HCT116 (cell line): ENCODE measurements at regions not wholly inside any gene's neighbourhood (a gene's known extent, or its start where the extent isn't known, plus 50 kb on each side); places are given as distances from the start of the nearest gene placed in this dataset.

Experiments
- ATAC-seq: fragments of 200-7000 bp; cut with Tn5 transposase; 2 replicates; pipeline ENCODE4 v1.9.1; 2020; ENCODE audit warnings: mild to moderate bottlenecking, moderate library complexity
- BruUV-seq: library from RNA; stranded (reverse); fragments of 400-500 nt; replicated peaks from 2 replicates; lab custom pipeline; 2021; lab: Mats Ljungman, UMichigan
- CTCF ChIA-PET: fragments of 300-600 bp; sonication (Branson Sonifier 250); formaldehyde crosslinking; loops from one replicate; lab custom pipeline; 2021; ENCODE audit warnings: antibody characterized with exemption; lab: Charles Lee
- POLR2A ChIA-PET: fragments of 300-600, 350-600 bp; sonication (Branson Sonifier 250); formaldehyde crosslinking; loops from one replicate; lab custom pipeline; 2021; ENCODE audit warnings: antibody characterized with exemption; lab: Charles Lee
- RAD21 ChIA-PET, 2 experiments: fragments of 300-600 bp; sonication (Branson Sonifier 250); formaldehyde crosslinking; loops; one replicate each; lab custom pipeline; 2023; ENCODE audit warnings: low total read pairs in 2 of 2; ENCODE audit not compliant: uncharacterized antibody in 2 of 2, unreplicated experiment in 2 of 2, low non-redundant PET in 1 of 2; lab: Charles Lee
- DNase-seq: peaks from one replicate; pipeline ENCODE4 v3.0.0-alpha.2; 2010; ENCODE audit warnings: low read depth, low spot score
- H2AFZ ChIP-seq: fragments of 200-600 bp; shearing (Covaris generic), sonication (generic); 2 replicates; pipeline ENCODE4 v1.6.1; 2017; ENCODE audit warnings: low read depth, mixed run types, mixed read lengths, antibody characterized with exemption, low read length; ENCODE audit not compliant: poor library complexity, severe bottlenecking
- H3K27ac ChIP-seq: 2 replicates; pipeline ENCODE4 v1.5.1; 2012; ENCODE audit warnings: low read depth, low read length
- H3K27me3 ChIP-seq: fragments of 200-600 bp; sonication (generic); 2 replicates; pipeline ENCODE4 v1.6.1; 2016; ENCODE audit warnings: mixed run types, low read length, mixed read lengths; ENCODE audit not compliant: insufficient read depth
- H3K36me3 ChIP-seq, 2 experiments: fragments of 200-500 bp in 1 of 2; fragments of 200-600 bp in 1 of 2; sonication (Bioruptor generic) in 1 of 2; sonication (generic) in 1 of 2; 2 replicates each; pipeline versions ENCODE4 v1.5.1 to v1.6.1; 2014 to 2016; ENCODE audit warnings: low read length in 2 of 2, inconsistent platforms in 1 of 2, mixed read lengths in 1 of 2, mixed run types in 1 of 2; ENCODE audit not compliant: insufficient read depth in 2 of 2, control insufficient read depth in 1 of 2
- H3K4me1 ChIP-seq, 2 experiments: fragments of 200-600 bp in 1 of 2; sonication (generic) in 1 of 2; 2 replicates each; pipeline versions ENCODE4 v1.5.1 to v1.6.1; 2012 to 2017; ENCODE audit warnings: low read length in 2 of 2, inconsistent platforms in 1 of 2, mild to moderate bottlenecking in 1 of 2, mixed read lengths in 1 of 2, mixed run types in 1 of 2, moderate library complexity in 1 of 2; ENCODE audit not compliant: insufficient read depth in 2 of 2, control insufficient read depth in 1 of 2
- H3K4me2 ChIP-seq: fragments of 200-600 bp; sonication (generic); 2 replicates; pipeline ENCODE4 v1.6.1; 2017; ENCODE audit warnings: mixed run types, low read length, mixed read lengths
- H3K4me3 ChIP-seq, 2 experiments: fragments of 200-600 bp in 1 of 2; sonication (generic) in 1 of 2; replicated peaks in 1 of 2; 2 replicates each; pipeline ENCODE4 v1.5.1; 2011 to 2016; ENCODE audit warnings: low read length in 2 of 2, control low read depth in 1 of 2, low read depth in 1 of 2, mild to moderate bottlenecking in 1 of 2, mixed read lengths in 1 of 2, mixed run types in 1 of 2
- H3K79me2 ChIP-seq: fragments of 200-600 bp; sonication (generic); 2 replicates; pipeline ENCODE4 v1.6.1; 2017; ENCODE audit warnings: mild to moderate bottlenecking, mixed run types, low read length, moderate library complexity, mixed read lengths; ENCODE audit not compliant: insufficient read depth
- H3K9ac ChIP-seq: fragments of 200-600 bp; sonication (generic); 2 replicates; pipeline ENCODE4 v1.6.1; 2016; ENCODE audit warnings: low read length, mixed read lengths
- H3K9me2 ChIP-seq: fragments of 200-600 bp; sonication (generic), shearing (Covaris generic); 2 replicates; pipeline ENCODE4 v1.6.1; 2017; ENCODE audit warnings: mixed run types, mild to moderate bottlenecking, moderate library complexity; ENCODE audit not compliant: insufficient read depth
- H3K9me3 ChIP-seq, 2 experiments: fragments of 200-500 bp in 1 of 2; fragments of 200-600 bp in 1 of 2; sonication (Bioruptor generic) in 1 of 2; sonication (generic) in 1 of 2; 2 replicates each; pipeline ENCODE4 v1.6.1; 2014 to 2017; ENCODE audit warnings: low read length in 2 of 2, mixed read lengths in 2 of 2, inconsistent platforms in 1 of 2, low read depth in 1 of 2, mild to moderate bottlenecking in 1 of 2, mixed run types in 1 of 2, moderate library complexity in 1 of 2; ENCODE audit not compliant: control insufficient read depth in 1 of 2, insufficient read depth in 1 of 2
- H4K20me1 ChIP-seq: fragments of 200-600 bp; sonication (generic), shearing (Covaris generic); 2 replicates; pipeline ENCODE4 v1.6.1; 2017; ENCODE audit warnings: mixed run types, mild to moderate bottlenecking, moderate library complexity; ENCODE audit not compliant: insufficient read depth
- CEBPB ChIP-seq: IDR thresholded peaks from 2 replicates; pipeline ENCODE4 v1.6.1; 2012; ENCODE audit warnings: low read depth
- EGR1 ChIP-seq: IDR thresholded peaks from 2 replicates; pipeline ENCODE4 v1.6.1; 2012; ENCODE audit warnings: low read depth
- ELF1 ChIP-seq: IDR thresholded peaks from 2 replicates; pipeline ENCODE4 v1.6.1; 2012; ENCODE audit warnings: low read depth, borderline replicate concordance
- EZH2 ChIP-seq: fragments of 200-600 bp; sonication (generic); IDR thresholded peaks from 2 replicates; pipeline ENCODE4 v1.6.1; 2017; ENCODE audit warnings: antibody characterized with exemption, mixed run types
- EZH2phosphoT487 ChIP-seq: fragments of 200-600 bp; IDR thresholded peaks from 2 replicates; pipeline ENCODE4 v1.6.1; 2018; ENCODE audit warnings: antibody characterized with exemption, borderline replicate concordance
- FOSL1 ChIP-seq: IDR thresholded peaks from 2 replicates; pipeline ENCODE4 v1.6.1; 2012; ENCODE audit warnings: low read depth
- JUND ChIP-seq: IDR thresholded peaks from 2 replicates; pipeline ENCODE4 v1.6.1; 2012
- POLR2A ChIP-seq: IDR thresholded peaks from 2 replicates; pipeline ENCODE4 v1.7.0; 2011; ENCODE audit warnings: borderline replicate concordance; ENCODE audit not compliant: insufficient read depth, insufficient read length; ENCODE audit errors: extremely low read depth
- RAD21 ChIP-seq: IDR thresholded peaks from 2 replicates; pipeline ENCODE4 v1.6.1; 2012; ENCODE audit warnings: low read depth, mild to moderate bottlenecking
- SIN3A ChIP-seq: IDR thresholded peaks from 2 replicates; pipeline ENCODE4 v1.6.1; 2012; ENCODE audit warnings: low read depth
- SP1 ChIP-seq: IDR thresholded peaks from 2 replicates; pipeline ENCODE4 v1.6.1; 2012; ENCODE audit warnings: low read depth
- TCF7L2 ChIP-seq: IDR thresholded peaks from 2 replicates; pipeline ENCODE4 v1.7.0; 2011; ENCODE audit warnings: borderline replicate concordance, inconsistent platforms; ENCODE audit not compliant: insufficient read depth, insufficient read length; ENCODE audit errors: extremely low read depth
- YY1 ChIP-seq: IDR thresholded peaks from 2 replicates; pipeline ENCODE4 v1.6.1; 2011; ENCODE audit warnings: low read length, low read depth, moderate library complexity, mild to moderate bottlenecking; ENCODE audit not compliant: insufficient replicate concordance; ENCODE audit errors: extremely low read depth
- ZFX ChIP-seq: fragments of 450-650 bp; IDR thresholded peaks from 2 replicates; pipeline ENCODE4 v1.6.1; 2017
- ZNF274 ChIP-seq: fragments of 200-500 bp; sonication (Bioruptor generic); IDR thresholded peaks from 2 replicates; pipeline ENCODE4 v1.6.1; 2014; ENCODE audit warnings: mild to moderate bottlenecking, low read depth, low read length, inconsistent platforms
- intact Hi-C: fragments of 100-400 bp; cut with micrococcal nuclease; formaldehyde crosslinking; loops from 2 replicates; pipeline ENCODE4 v1.10.0; 2022
- TF ChIP-seq, protein P1 (sequence below), 3 experiments: fragments of 200-600 bp in 1 of 3; sonication (generic) in 1 of 3; IDR thresholded peaks in 2 of 3; conservative IDR thresholded peaks in 1 of 3; 2 replicates each; pipeline ENCODE4 v1.5.1; 2012 to 2017; ENCODE audit warnings: low read depth in 2 of 3, low read length in 2 of 3, antibody characterized with exemption in 1 of 3, borderline replicate concordance in 1 of 3, control low read depth in 1 of 3, mild to moderate bottlenecking in 1 of 3, mixed read lengths in 1 of 3, mixed run types in 1 of 3, moderate library complexity in 1 of 3; ENCODE audit not compliant: insufficient read depth in 1 of 3
- TF ChIP-seq, protein P2 (sequence below): IDR thresholded peaks from 2 replicates; pipeline ENCODE4 v1.6.1; 2012; ENCODE audit warnings: low read depth

GRCh38 chr3:55235416-55235815, 251.7 kb downstream of the WNT5A start:
- no peak for DNase-seq

More at GRCh38 chr3:55235416-55235815, 251.7 kb downstream of the WNT5A start:
- H3K9ac ChIP-seq: no peak overlapping the region
- ATAC-seq: no peak
- H3K4me3 ChIP-seq: no peak overlapping the region
- RAD21 ChIA-PET: no interaction called here
- intact Hi-C loops: no loop called here
- CTCF ChIA-PET: no interaction called here
- no peak for TF ChIP-seq ZFX
- TF ChIP-seq JUND: no peak
- no peak for TF ChIP-seq POLR2A
- no peak for TF ChIP-seq SIN3A
- TF ChIP-seq, protein P1, sequence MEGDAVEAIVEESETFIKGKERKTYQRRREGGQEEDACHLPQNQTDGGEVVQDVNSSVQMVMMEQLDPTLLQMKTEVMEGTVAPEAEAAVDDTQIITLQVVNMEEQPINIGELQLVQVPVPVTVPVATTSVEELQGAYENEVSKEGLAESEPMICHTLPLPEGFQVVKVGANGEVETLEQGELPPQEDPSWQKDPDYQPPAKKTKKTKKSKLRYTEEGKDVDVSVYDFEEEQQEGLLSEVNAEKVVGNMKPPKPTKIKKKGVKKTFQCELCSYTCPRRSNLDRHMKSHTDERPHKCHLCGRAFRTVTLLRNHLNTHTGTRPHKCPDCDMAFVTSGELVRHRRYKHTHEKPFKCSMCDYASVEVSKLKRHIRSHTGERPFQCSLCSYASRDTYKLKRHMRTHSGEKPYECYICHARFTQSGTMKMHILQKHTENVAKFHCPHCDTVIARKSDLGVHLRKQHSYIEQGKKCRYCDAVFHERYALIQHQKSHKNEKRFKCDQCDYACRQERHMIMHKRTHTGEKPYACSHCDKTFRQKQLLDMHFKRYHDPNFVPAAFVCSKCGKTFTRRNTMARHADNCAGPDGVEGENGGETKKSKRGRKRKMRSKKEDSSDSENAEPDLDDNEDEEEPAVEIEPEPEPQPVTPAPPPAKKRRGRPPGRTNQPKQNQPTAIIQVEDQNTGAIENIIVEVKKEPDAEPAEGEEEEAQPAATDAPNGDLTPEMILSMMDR (IDR thresholded peaks at IDR 0.05 in 2 of 3, conservative IDR thresholded peaks at IDR 0.05 in 1 of 3; ENCODE audit: borderline replicate concordance in 1 of 3, insufficient read depth in 1 of 3, low read depth in 2 of 3, low read length in 2 of 3): no peak
- no peak for TF ChIP-seq CEBPB
- no peak for TF ChIP-seq SP1
- no peak for TF ChIP-seq EZH2
- TF ChIP-seq, protein P2, sequence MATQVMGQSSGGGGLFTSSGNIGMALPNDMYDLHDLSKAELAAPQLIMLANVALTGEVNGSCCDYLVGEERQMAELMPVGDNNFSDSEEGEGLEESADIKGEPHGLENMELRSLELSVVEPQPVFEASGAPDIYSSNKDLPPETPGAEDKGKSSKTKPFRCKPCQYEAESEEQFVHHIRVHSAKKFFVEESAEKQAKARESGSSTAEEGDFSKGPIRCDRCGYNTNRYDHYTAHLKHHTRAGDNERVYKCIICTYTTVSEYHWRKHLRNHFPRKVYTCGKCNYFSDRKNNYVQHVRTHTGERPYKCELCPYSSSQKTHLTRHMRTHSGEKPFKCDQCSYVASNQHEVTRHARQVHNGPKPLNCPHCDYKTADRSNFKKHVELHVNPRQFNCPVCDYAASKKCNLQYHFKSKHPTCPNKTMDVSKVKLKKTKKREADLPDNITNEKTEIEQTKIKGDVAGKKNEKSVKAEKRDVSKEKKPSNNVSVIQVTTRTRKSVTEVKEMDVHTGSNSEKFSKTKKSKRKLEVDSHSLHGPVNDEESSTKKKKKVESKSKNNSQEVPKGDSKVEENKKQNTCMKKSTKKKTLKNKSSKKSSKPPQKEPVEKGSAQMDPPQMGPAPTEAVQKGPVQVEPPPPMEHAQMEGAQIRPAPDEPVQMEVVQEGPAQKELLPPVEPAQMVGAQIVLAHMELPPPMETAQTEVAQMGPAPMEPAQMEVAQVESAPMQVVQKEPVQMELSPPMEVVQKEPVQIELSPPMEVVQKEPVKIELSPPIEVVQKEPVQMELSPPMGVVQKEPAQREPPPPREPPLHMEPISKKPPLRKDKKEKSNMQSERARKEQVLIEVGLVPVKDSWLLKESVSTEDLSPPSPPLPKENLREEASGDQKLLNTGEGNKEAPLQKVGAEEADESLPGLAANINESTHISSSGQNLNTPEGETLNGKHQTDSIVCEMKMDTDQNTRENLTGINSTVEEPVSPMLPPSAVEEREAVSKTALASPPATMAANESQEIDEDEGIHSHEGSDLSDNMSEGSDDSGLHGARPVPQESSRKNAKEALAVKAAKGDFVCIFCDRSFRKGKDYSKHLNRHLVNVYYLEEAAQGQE: no peak
- no peak for TF ChIP-seq FOSL1
- no peak for TF ChIP-seq TCF7L2
- no peak for TF ChIP-seq EGR1
- no peak for TF ChIP-seq ELF1
- TF ChIP-seq YY1: no peak
- TF ChIP-seq ZNF274: no peak
- no peak for TF ChIP-seq RAD21
- TF ChIP-seq EZH2phosphoT487: no peak
- BruUV-seq: no TSS peak
- H3K9me3 ChIP-seq: peaks cover 4 to 15% of the 10 kb centered on the region in 2 experiments; a peak in 2 of 4 replicates
- no peak overlapping the region for H3K27ac ChIP-seq
- no peaks in the 10 kb centered on the region for H3K79me2 ChIP-seq
- H3K9me2 ChIP-seq: no peaks in the 10 kb centered on the region
- no peaks in the 10 kb centered on the region for H3K27me3 ChIP-seq
- no peaks in the 10 kb centered on the region for H4K20me1 ChIP-seq
- no peak overlapping the region for H3K4me2 ChIP-seq
- H2AFZ ChIP-seq: no peak overlapping the region
- no peaks in the 10 kb centered on the region for H3K36me3 ChIP-seq
- POLR2A ChIA-PET: no interaction called here
- H3K4me1 ChIP-seq: no peaks in the 10 kb centered on the region
